GM21717 (cell line): ENCODE measurements at regions not wholly inside any gene's neighbourhood (a gene's known extent, or its start where the extent isn't known, plus 50 kb on each side); places are given as distances from the start of the nearest gene placed in this dataset.
"Not testable (repeated sequence)": the region's sequence is repeated elsewhere in the genome, so short reads cannot be mapped to it uniquely, and the experiment has no call there.

ENCODE experiments used
- ATAC-seq: cut with Tn5 transposase; IDR thresholded peaks from one replicate; pipeline ENCODE4 v1.9.1; 2021; ENCODE audit warnings: mild to moderate bottlenecking, moderate library complexity; ENCODE audit not compliant: unreplicated experiment

GRCh38 chr9:40097992-40098391, 742.5 kb downstream of the SPATA31A1 start:
- ATAC-seq: not testable (repeated sequence)

GRCh38 chr9:40106003-40106782, 750.7 kb downstream of the SPATA31A1 start:
- peak; percentile 56 for ATAC-seq

- not testable (repeated sequence) for ATAC-seq
Observed at GRCh38 chr9:40106783-40107248, 751.3 kb downstream of the SPATA31A1 start.

- not testable (repeated sequence) for ATAC-seq
Observed at GRCh38 chr9:40107251-40107650, 751.8 kb downstream of the SPATA31A1 start.

GRCh38 chr9:40108465-40108864, 753.0 kb downstream of the SPATA31A1 start:
- ATAC-seq: not testable (repeated sequence)

GRCh38 chr9:40110751-40111150, 755.3 kb downstream of the SPATA31A1 start:
- not testable (repeated sequence) for ATAC-seq

GRCh38 chr9:40111571-40111970, 756.1 kb downstream of the SPATA31A1 start:
- not testable (repeated sequence) for ATAC-seq

- not testable (repeated sequence) for ATAC-seq
Observed at GRCh38 chr9:40130598-40130997, 775.1 kb downstream of the SPATA31A1 start.

GRCh38 chr9:40169204-40169603, 813.7 kb downstream of the SPATA31A1 start:
- ATAC-seq: peak; percentile 68

- not testable (repeated sequence) for ATAC-seq
Observed at GRCh38 chr9:40173316-40173715, 817.8 kb downstream of the SPATA31A1 start.

GRCh38 chr9:40174035-40174434, 818.6 kb downstream of the SPATA31A1 start:
- not testable (repeated sequence) for ATAC-seq

GRCh38 chr9:40177403-40177802, 821.9 kb downstream of the SPATA31A1 start:
- ATAC-seq: not testable (repeated sequence)

GRCh38 chr9:40191403-40191802, 835.9 kb downstream of the SPATA31A1 start:
- not testable (repeated sequence) for ATAC-seq

GRCh38 chr9:40192162-40192561, 836.7 kb downstream of the SPATA31A1 start:
- ATAC-seq: not testable (repeated sequence)

GRCh38 chr9:40196165-40196714, 840.8 kb downstream of the SPATA31A1 start:
- not testable (repeated sequence) for ATAC-seq

- ATAC-seq: not testable (repeated sequence)
Observed at GRCh38 chr9:40196803-40197202, 841.3 kb downstream of the SPATA31A1 start.

GRCh38 chr9:40221596-40222233, 866.2 kb downstream of the SPATA31A1 start:
- not testable (repeated sequence) for ATAC-seq

- ATAC-seq: not testable (repeated sequence)
Observed at GRCh38 chr9:40222617-40223200, 867.2 kb downstream of the SPATA31A1 start.

- ATAC-seq: not testable (repeated sequence)
Observed at GRCh38 chr9:40223353-40223752, 867.9 kb downstream of the SPATA31A1 start.
